Liver (tissue), 8 donors: ENCODE measurements at regions not wholly inside any gene's neighbourhood (a gene's known extent, or its start where the extent isn't known, plus 50 kb on each side); places are given as distances from the start of the nearest gene placed in this dataset.

Source experiments
- DNase-seq: peaks from one replicate; pipeline ENCODE4 v3.0.0-alpha.2; 2017; ENCODE audit warnings: low spot score
- H3K27ac ChIP-seq, 2 donors: one replicate each; pipeline ENCODE4 v1.7.0; 2013; ENCODE audit warnings: inconsistent platforms in 2 of 2, low read length in 2 of 2, control low read depth in 1 of 2, low read depth in 1 of 2, mild to moderate bottlenecking in 1 of 2
- H3K27me3 ChIP-seq, 4 donors: one replicate each; pipeline versions ENCODE4 v1.6.1 to v1.7.0; 2013; ENCODE audit warnings: low read length in 3 of 4, inconsistent platforms in 1 of 4, mild to moderate bottlenecking in 1 of 4, moderate library complexity in 1 of 4; ENCODE audit not compliant: control insufficient read depth in 4 of 4, insufficient read depth in 4 of 4
- H3K36me3 ChIP-seq, 4 donors: one replicate each; pipeline versions ENCODE4 v1.6.1 to v1.7.0; 2013; ENCODE audit warnings: low read length in 3 of 4, mild to moderate bottlenecking in 3 of 4, low read depth in 1 of 4, moderate library complexity in 1 of 4; ENCODE audit not compliant: control insufficient read depth in 4 of 4, insufficient read depth in 3 of 4
- H3K4me1 ChIP-seq, 4 donors: one replicate each; pipeline versions ENCODE4 v1.6.1 to v1.7.0; 2013; ENCODE audit warnings: low read length in 3 of 4, mild to moderate bottlenecking in 3 of 4, moderate library complexity in 1 of 4; ENCODE audit not compliant: control insufficient read depth in 4 of 4, insufficient read depth in 4 of 4
- H3K4me3 ChIP-seq, 3 donors: one replicate each; pipeline versions ENCODE4 v1.6.1 to v1.7.0; 2013; ENCODE audit warnings: low read length in 3 of 3, control low read depth in 1 of 3, low read depth in 1 of 3, mild to moderate bottlenecking in 1 of 3
- H3K9ac ChIP-seq, 2 donors: one replicate each; pipeline ENCODE4 v1.7.0; 2013; ENCODE audit warnings: low read length in 2 of 2, mild to moderate bottlenecking in 2 of 2, moderate library complexity in 2 of 2, control low read depth in 1 of 2, low read depth in 1 of 2
- H3K9me3 ChIP-seq, 4 donors: one replicate each; pipeline versions ENCODE4 v1.6.1 to v1.7.0; 2013; ENCODE audit warnings: low read length in 3 of 4; ENCODE audit not compliant: control insufficient read depth in 4 of 4
- ATF3 ChIP-seq: IDR thresholded peaks from 2 replicates; pipeline ENCODE4 v1.6.1; 2016; ENCODE audit warnings: antibody characterized with exemption
- CTCF ChIP-seq: fragments of 150-350 bp; IDR thresholded peaks from 2 replicates; pipeline ENCODE4 v1.5.1; 2017; ENCODE audit warnings: improper control_type of control experiment, low read depth, low read length; ENCODE audit not compliant: missing input control
- EGR1 ChIP-seq, 2 donors: IDR thresholded peaks; 2 replicates each; pipeline ENCODE4 v1.6.1; 2016 to 2018; ENCODE audit warnings: antibody characterized with exemption in 2 of 2, low read depth in 2 of 2
- FOXA1 ChIP-seq: IDR thresholded peaks from 2 replicates; pipeline ENCODE4 v1.6.1; 2016; ENCODE audit warnings: antibody characterized with exemption
- FOXA2 ChIP-seq: IDR thresholded peaks from 2 replicates; pipeline ENCODE4 v1.6.1; 2016; ENCODE audit warnings: antibody characterized with exemption
- GABPA ChIP-seq, 2 donors: IDR thresholded peaks in 1 of 2; conservative IDR thresholded peaks in 1 of 2; 2 replicates each; pipeline ENCODE4 v1.6.1; 2016; ENCODE audit warnings: antibody characterized with exemption in 2 of 2, mild to moderate bottlenecking in 1 of 2, moderate library complexity in 1 of 2
- HNF4A ChIP-seq, 2 donors: conservative IDR thresholded peaks; 2 replicates each; pipeline ENCODE4 v1.6.1; 2016; ENCODE audit warnings: antibody characterized with exemption in 2 of 2, mild to moderate bottlenecking in 2 of 2
- HNF4G ChIP-seq: IDR thresholded peaks from 2 replicates; pipeline ENCODE4 v1.6.1; 2016; ENCODE audit warnings: antibody characterized with exemption
- JUND ChIP-seq, 2 donors: IDR thresholded peaks; 2 replicates each; pipeline ENCODE4 v1.6.1; 2016; ENCODE audit warnings: antibody characterized with exemption in 2 of 2
- MAX ChIP-seq: IDR thresholded peaks from 2 replicates; pipeline ENCODE4 v1.6.1; 2016; ENCODE audit warnings: antibody characterized with exemption
- NR2F2 ChIP-seq: IDR thresholded peaks from 2 replicates; pipeline ENCODE4 v1.6.1; 2016; ENCODE audit warnings: antibody characterized with exemption
- RAD21 ChIP-seq, 2 donors: IDR thresholded peaks; 2 replicates each; pipeline ENCODE4 v1.6.1; 2016; ENCODE audit warnings: antibody characterized with exemption in 2 of 2, mild to moderate bottlenecking in 2 of 2
- REST ChIP-seq: IDR thresholded peaks from 2 replicates; pipeline ENCODE4 v1.6.1; 2016; ENCODE audit warnings: antibody characterized with exemption, mild to moderate bottlenecking
- RXRA ChIP-seq, 2 donors: IDR thresholded peaks; 2 replicates each; pipeline ENCODE4 v1.6.1; 2017 to 2018; ENCODE audit warnings: antibody characterized with exemption in 2 of 2, mild to moderate bottlenecking in 1 of 2
- SP1 ChIP-seq: IDR thresholded peaks from 2 replicates; pipeline ENCODE4 v1.6.1; 2018; ENCODE audit warnings: antibody characterized with exemption, mild to moderate bottlenecking
- TAF1 ChIP-seq: conservative IDR thresholded peaks from 2 replicates; pipeline ENCODE4 v1.6.1; 2016; ENCODE audit warnings: antibody characterized with exemption, mild to moderate bottlenecking
- YY1 ChIP-seq: IDR thresholded peaks from 2 replicates; pipeline ENCODE4 v1.6.1; 2016; ENCODE audit warnings: antibody characterized with exemption, mild to moderate bottlenecking
- ZBTB33 ChIP-seq: IDR thresholded peaks from 2 replicates; pipeline ENCODE4 v1.6.1; 2016; ENCODE audit warnings: antibody characterized with exemption
- WGBS: extraction: QIAGEN DNeasy Blood & Tissue Kit; methylation state at CpG from one replicate; pipeline ENCODE4 v1.1.7; 2013; 5-methylcytosine and 5-hydroxymethylcytosine counted together
- donor health status: healthy.
- donor health status: healthy.
- donor health status: healthy.
- donor health status: healthy.
- donor health status: healthy.

GRCh38 chr1:221604948-221605347, 136.9 kb downstream of the DUSP10 start:
- TF ChIP-seq REST (no peak), CTCF (no peak), HNF4A (conservative IDR thresholded peaks at IDR 0.05) (no peak), RXRA (IDR thresholded peaks at IDR 0.05) (no peak), EGR1 (IDR thresholded peaks at IDR 0.05; ENCODE audit: low read depth in 2 of 2) (no peak), ZBTB33 (no peak), NR2F2 (no peak), JUND (IDR thresholded peaks at IDR 0.05) (no peak), MAX (no peak), RAD21 (IDR thresholded peaks at IDR 0.05) (no peak), YY1 (no peak), GABPA (IDR thresholded peaks at IDR 0.05 in 1 of 2, conservative IDR thresholded peaks at IDR 0.05 in 1 of 2) (no peak), SP1 (no peak), HNF4G (no peak), FOXA1 (no peak), TAF1 (no peak), ATF3 (no peak), FOXA2 (no peak)
- H3K4me1 ChIP-seq: peaks cover 0 to 3% (median 0%) of the 10 kb centered on the region in 4 donors
- no peaks in the 10 kb centered on the region for H3K9me3 ChIP-seq
- H3K27me3 ChIP-seq: no peaks in the 10 kb centered on the region
- DNase-seq: no peak
- H3K4me3 ChIP-seq: no peak overlapping the region
- no peak overlapping the region for H3K9ac ChIP-seq
- H3K27ac ChIP-seq: no peak overlapping the region
- no peaks in the 10 kb centered on the region for H3K36me3 ChIP-seq

- WGBS: 72% methylated on average over 1 of the region's 1 CpG
- Histone ChIP-seq H3K27ac (no peak overlapping the region), H3K27me3 (no peaks in the 10 kb centered on the region), H3K9me3 (no peaks in the 10 kb centered on the region), H3K36me3 (no peaks in the 10 kb centered on the region), H3K4me1 (peaks cover 0 to 3% (median 0%) of the 10 kb centered on the region in 4 donors), H3K9ac (no peak overlapping the region), H3K4me3 (no peak overlapping the region)
- no peak for TF ChIP-seq JUND (IDR thresholded peaks at IDR 0.05)
- no peak for TF ChIP-seq TAF1
- no peak for TF ChIP-seq HNF4G
- no peak for TF ChIP-seq YY1
- TF ChIP-seq SP1: no peak
- TF ChIP-seq HNF4A (conservative IDR thresholded peaks at IDR 0.05): no peak
- TF ChIP-seq ATF3: no peak
- TF ChIP-seq REST: no peak
- TF ChIP-seq ZBTB33: no peak
- no peak for TF ChIP-seq GABPA (IDR thresholded peaks at IDR 0.05 in 1 of 2, conservative IDR thresholded peaks at IDR 0.05 in 1 of 2)
- TF ChIP-seq RAD21 (IDR thresholded peaks at IDR 0.05): no peak
- no peak for TF ChIP-seq NR2F2
- no peak for DNase-seq
Measured at GRCh38 chr1:221605569-221605968, 136.3 kb downstream of the DUSP10 start.
